GM23338 (cell line): ENCODE measurements at regions not wholly inside any gene's neighbourhood (a gene's known extent, or its start where the extent isn't known, plus 50 kb on each side); places are given as distances from the start of the nearest gene placed in this dataset.
A peak's percentile ranks its signal among the peaks of the same experiment; 100 is the strongest.

Source experiments
- CREB1 ChIP-seq: fragments of 250-450 bp; sonication (Bioruptor Pico); IDR thresholded peaks from 2 replicates; pipeline ENCODE4 v1.5.0; 2020; ENCODE audit warnings: low read depth, mild to moderate bottlenecking, moderate library complexity
- EZH2 ChIP-seq: fragments of 200-600 bp; sonication (generic); IDR thresholded peaks from one replicate; pipeline ENCODE4 v1.8.0; 2017; ENCODE audit warnings: antibody characterized with exemption, mild to moderate bottlenecking, low read depth; ENCODE audit not compliant: unreplicated experiment
- POLR2AphosphoS5 ChIP-seq: IDR thresholded peaks from 2 replicates; pipeline ENCODE4 v1.6.1; 2016; ENCODE audit warnings: antibody characterized with exemption, low read depth
- ZNF114 ChIP-seq: fragments of 250-450 bp; sonication (Bioruptor Pico); IDR thresholded peaks from 2 replicates; pipeline ENCODE4 v1.5.0; 2020; ENCODE audit warnings: mild to moderate bottlenecking, moderate library complexity
- ZNF331 ChIP-seq: fragments of 250-450 bp; sonication (Bioruptor Pico); IDR thresholded peaks from 2 replicates; pipeline ENCODE4 v1.5.0; 2020; ENCODE audit warnings: low read depth, mild to moderate bottlenecking, moderate library complexity
- TF ChIP-seq, protein P1 (sequence below), 2 experiments: fragments of 200-600 bp in 1 of 2; sonication (generic) in 1 of 2; conservative IDR thresholded peaks; 2 replicates each; pipeline versions ENCODE4 v1.5.1 to v1.6.1; 2016 to 2017; ENCODE audit warnings: antibody characterized with exemption in 2 of 2, low read depth in 2 of 2, mild to moderate bottlenecking in 2 of 2, moderate library complexity in 1 of 2

DNA sequence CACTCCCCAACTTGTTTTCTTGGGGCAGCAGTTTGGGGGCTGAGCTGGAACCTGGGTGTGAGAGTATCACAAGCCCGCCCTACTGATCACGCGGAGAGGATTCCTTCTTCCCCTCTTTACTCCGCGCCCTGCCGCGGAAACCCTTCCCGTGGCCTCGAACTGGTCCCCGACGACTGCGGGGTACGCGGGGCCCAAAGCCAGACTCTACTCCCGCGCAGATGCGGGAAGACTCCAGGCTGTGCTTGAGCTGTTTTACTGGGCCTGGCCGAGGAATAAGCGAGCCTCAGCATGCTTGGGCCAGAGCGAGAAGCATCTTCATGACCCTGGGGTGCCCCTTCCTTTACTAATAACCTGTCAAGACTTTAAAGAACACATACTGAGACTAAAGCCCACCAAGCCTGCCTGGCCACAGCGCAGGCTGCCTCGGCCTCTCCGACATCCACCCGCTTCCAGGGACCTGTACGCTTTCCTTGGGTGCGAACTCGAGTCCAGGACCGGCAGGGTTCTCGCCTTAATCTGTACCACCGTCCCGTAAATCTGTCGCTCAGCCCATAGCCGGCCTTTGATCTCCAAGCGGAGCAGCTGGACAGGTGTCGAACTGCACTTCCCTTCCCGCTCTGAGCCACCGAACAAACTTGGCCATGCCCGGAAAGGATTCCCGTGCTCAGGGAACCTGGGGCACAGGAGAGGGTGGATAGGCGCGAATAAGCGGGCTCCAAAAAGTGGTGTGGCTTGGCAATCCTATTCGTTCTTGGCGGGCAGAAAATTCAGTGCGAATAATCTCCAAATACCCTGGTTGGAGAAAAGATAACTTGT, 55.0 kb upstream of the TMEM33 start:
- TF ChIP-seq, protein P1, sequence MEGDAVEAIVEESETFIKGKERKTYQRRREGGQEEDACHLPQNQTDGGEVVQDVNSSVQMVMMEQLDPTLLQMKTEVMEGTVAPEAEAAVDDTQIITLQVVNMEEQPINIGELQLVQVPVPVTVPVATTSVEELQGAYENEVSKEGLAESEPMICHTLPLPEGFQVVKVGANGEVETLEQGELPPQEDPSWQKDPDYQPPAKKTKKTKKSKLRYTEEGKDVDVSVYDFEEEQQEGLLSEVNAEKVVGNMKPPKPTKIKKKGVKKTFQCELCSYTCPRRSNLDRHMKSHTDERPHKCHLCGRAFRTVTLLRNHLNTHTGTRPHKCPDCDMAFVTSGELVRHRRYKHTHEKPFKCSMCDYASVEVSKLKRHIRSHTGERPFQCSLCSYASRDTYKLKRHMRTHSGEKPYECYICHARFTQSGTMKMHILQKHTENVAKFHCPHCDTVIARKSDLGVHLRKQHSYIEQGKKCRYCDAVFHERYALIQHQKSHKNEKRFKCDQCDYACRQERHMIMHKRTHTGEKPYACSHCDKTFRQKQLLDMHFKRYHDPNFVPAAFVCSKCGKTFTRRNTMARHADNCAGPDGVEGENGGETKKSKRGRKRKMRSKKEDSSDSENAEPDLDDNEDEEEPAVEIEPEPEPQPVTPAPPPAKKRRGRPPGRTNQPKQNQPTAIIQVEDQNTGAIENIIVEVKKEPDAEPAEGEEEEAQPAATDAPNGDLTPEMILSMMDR (conservative IDR thresholded peaks at IDR 0.05; ENCODE audit: low read depth in 2 of 2): no peak
- TF ChIP-seq ZNF114 (no peak), EZH2 (peak; percentile 97), POLR2AphosphoS5 (no peak), ZNF331 (CRISPR knock-in tag) (no peak), CREB1 (CRISPR knock-in tag) (no peak)
